Esophagus squamous epithelium (tissue), 5 donors: ENCODE measurements at regions not wholly inside any gene's neighbourhood (a gene's known extent, or its start where the extent isn't known, plus 50 kb on each side); places are given as distances from the start of the nearest gene placed in this dataset.

ENCODE experiments used
- DNase-seq: peaks from one replicate; lab custom pipeline; 2025; lab: John Stamatoyannopoulos, UW
- H3K27ac ChIP-seq, 4 donors: fragments of 200-600 bp; sonication (generic); one replicate each; pipeline ENCODE4 v1.5.1; 2016 to 2019; ENCODE audit warnings: mild to moderate bottlenecking in 1 of 4
- H3K27me3 ChIP-seq, 4 donors: fragments of 200-600 bp; sonication (generic); 1 replicate in 3 of 4; 2 replicates in 1 of 4; pipeline versions ENCODE4 v1.5.1 to v1.6.0; 2017 to 2021; ENCODE audit warnings: antibody characterized with exemption in 1 of 4
- H3K36me3 ChIP-seq, 3 donors: fragments of 200-600 bp; sonication (generic); one replicate each; pipeline ENCODE4 v1.5.1; 2016 to 2019
- H3K4me1 ChIP-seq, 3 donors: fragments of 200-600 bp; sonication (generic); one replicate each; pipeline ENCODE4 v1.5.1; 2017 to 2019
- H3K4me3 ChIP-seq, 4 donors: fragments of 200-600 bp; sonication (generic); 1 replicate in 3 of 4; 2 replicates in 1 of 4; pipeline ENCODE4 v1.5.1; 2016 to 2019; ENCODE audit warnings: mild to moderate bottlenecking in 2 of 4, moderate library complexity in 1 of 4
- H3K9me3 ChIP-seq, 3 donors: fragments of 200-600 bp; sonication (generic); one replicate each; pipeline ENCODE4 v1.5.1; 2016 to 2019
- POLR2A ChIP-seq, 4 donors: fragments of 450-650 bp; IDR thresholded peaks; one replicate each; pipeline ENCODE4 v1.6.1; 2017; ENCODE audit warnings: antibody characterized with exemption in 4 of 4, mild to moderate bottlenecking in 4 of 4, moderate library complexity in 3 of 4
- WGBS, 2 donors: methylation state at CpG; one replicate each; pipeline ENCODE4 v1.1.5; 2018; 5-methylcytosine and 5-hydroxymethylcytosine counted together
- intact Hi-C: fragments of 100-400 bp; cut with DNase I; formaldehyde crosslinking; loops from one replicate; pipeline ENCODE4 v1.15.0; 2022
- TF ChIP-seq, protein P1 (sequence below), 6 experiments: fragments of 450-650 bp in 4 of 6; fragments of 200-600 bp in 2 of 6; sonication (generic) in 2 of 6; IDR thresholded peaks; one replicate each; pipeline ENCODE4 v1.5.1; 2016 to 2019; ENCODE audit warnings: antibody characterized with exemption in 6 of 6, mild to moderate bottlenecking in 4 of 6, moderate library complexity in 4 of 6
- donor health status: DM: yes; HTN: yes; CAD: no.

DNA sequence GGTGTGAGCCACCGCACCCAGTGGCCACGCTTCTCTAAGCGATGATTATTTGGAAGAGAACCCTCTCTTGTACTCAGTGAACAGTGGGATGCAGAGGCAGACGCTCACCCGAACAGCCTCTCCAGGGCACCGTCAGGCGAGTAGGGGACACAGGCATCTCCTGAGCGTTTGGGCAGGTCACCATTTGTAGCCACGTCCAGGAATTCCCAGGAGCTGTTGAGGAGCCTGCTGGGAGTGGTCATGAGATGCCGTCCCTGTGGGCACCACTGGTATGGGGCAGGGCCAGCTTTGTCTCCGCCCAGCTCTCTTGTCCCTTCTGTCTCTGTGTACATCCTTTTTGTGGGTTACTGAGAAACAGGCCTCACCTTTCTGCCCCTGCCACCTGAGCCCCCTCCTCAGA lies 81.3 kb upstream of the ZNF469 start:
- Histone ChIP-seq H3K36me3 (no peaks in the 10 kb centered on the region), H3K9me3 (no peaks in the 10 kb centered on the region), H3K27ac (no peak overlapping the region), H3K27me3 (peaks cover 0 to 36% (median 0%) of the 10 kb centered on the region in 4 donors), H3K4me3 (no peak overlapping the region), H3K4me1 (peaks cover 9 to 32% (median 22%) of the 10 kb centered on the region in 3 donors)
- TF ChIP-seq, protein P1, sequence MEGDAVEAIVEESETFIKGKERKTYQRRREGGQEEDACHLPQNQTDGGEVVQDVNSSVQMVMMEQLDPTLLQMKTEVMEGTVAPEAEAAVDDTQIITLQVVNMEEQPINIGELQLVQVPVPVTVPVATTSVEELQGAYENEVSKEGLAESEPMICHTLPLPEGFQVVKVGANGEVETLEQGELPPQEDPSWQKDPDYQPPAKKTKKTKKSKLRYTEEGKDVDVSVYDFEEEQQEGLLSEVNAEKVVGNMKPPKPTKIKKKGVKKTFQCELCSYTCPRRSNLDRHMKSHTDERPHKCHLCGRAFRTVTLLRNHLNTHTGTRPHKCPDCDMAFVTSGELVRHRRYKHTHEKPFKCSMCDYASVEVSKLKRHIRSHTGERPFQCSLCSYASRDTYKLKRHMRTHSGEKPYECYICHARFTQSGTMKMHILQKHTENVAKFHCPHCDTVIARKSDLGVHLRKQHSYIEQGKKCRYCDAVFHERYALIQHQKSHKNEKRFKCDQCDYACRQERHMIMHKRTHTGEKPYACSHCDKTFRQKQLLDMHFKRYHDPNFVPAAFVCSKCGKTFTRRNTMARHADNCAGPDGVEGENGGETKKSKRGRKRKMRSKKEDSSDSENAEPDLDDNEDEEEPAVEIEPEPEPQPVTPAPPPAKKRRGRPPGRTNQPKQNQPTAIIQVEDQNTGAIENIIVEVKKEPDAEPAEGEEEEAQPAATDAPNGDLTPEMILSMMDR (IDR thresholded peaks at IDR 0.05) = no peak
- TF ChIP-seq POLR2A (IDR thresholded peaks at IDR 0.05) = no peak
- WGBS, 2 donors = 100% methylated on average over 1 of the region's 11 CpGs
- no peak for DNase-seq
- intact Hi-C loops = no loop called here

DNA sequence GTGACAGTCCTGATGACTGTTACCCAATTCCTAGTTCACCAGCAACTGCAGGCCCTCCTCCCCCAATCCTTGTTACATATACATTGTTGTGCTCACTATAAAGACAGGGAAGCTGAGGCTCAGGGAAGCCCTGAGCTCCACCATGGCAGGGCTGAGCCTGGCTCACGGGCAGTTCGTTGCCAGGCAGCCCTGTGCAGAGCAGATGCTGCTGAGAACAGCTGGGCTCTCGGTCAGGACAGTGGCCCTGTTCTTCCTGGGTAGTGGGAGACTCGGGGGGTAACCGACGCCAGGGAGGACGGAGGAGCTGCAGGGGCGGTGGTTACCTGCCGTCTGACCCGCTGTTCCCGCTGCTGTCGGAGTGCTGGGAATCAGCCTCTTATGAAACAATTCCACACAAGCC lies 80.9 kb upstream of the ZNF469 start:
- Histone ChIP-seq H3K36me3 (no peaks in the 10 kb centered on the region), H3K4me3 (no peak overlapping the region), H3K27me3 (peaks cover 0 to 33% (median 0%) of the 10 kb centered on the region in 4 donors), H3K4me1 (peaks cover 9 to 32% (median 22%) of the 10 kb centered on the region in 3 donors), H3K27ac (no peak overlapping the region), H3K9me3 (no peaks in the 10 kb centered on the region)
- 55 to 65% methylated on average over 2 to 8 of the region's 12 CpGs for WGBS, 2 donors
- no peak for TF ChIP-seq POLR2A (IDR thresholded peaks at IDR 0.05)
- TF ChIP-seq, protein P1 (IDR thresholded peaks at IDR 0.05) = no peak
- intact Hi-C loops = no loop called here
- no peak for DNase-seq

DNA sequence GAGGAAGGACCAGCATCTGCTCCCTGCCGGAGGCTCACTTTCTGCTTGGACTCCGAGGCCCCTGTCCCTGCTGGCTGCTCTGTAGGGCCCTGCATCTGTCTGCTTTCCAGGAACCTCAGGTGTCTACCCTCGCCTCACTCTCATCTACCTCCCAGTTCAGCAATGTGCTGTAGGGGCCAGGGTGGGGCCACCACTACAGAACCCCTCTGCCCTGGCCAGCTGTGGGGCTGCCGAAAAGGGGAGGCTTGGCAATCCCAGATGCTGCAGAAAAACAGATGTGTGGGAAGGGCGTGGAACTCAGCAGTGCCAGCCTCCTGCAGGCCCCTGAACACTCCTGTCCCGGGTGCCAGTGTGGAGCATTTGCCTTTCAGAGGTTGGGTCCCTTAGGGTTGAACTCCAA lies 80.1 kb upstream of the ZNF469 start:
- Histone ChIP-seq H3K27ac (no peak overlapping the region), H3K36me3 (no peaks in the 10 kb centered on the region), H3K9me3 (no peaks in the 10 kb centered on the region), H3K4me1 (peaks cover 9 to 31% (median 21%) of the 10 kb centered on the region in 3 donors), H3K27me3 (peaks cover 0 to 28% (median 0%) of the 10 kb centered on the region in 4 donors), H3K4me3 (no peak overlapping the region)
- intact Hi-C loops = no loop called here
- no peak for DNase-seq
- 58% methylated on average over 2 of the region's 6 CpGs; no CpG with 5 or more reads in 1 of the 2 donors for WGBS, 2 donors
- TF ChIP-seq, protein P1 (IDR thresholded peaks at IDR 0.05) = no peak
- no peak for TF ChIP-seq POLR2A (IDR thresholded peaks at IDR 0.05)

DNA sequence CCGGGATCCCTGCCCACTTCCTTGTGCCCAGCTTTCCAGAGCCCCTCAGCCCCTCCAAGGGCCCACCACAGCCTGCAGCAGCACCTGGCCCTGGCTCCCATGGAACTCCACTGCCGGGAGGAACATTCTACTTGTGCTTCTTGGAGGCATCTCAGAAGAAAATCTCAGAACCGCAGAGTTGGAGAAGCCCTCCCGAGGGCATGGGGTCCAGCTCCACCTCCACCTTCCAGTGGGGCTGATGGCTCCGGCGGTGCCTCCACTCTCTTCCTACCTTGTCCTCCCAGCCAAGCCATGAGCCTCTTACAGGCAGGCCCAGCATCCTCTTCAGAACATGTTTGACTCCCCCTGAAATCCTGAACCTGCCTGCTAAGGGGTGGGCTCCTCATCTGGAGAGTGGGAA lies 79.4 kb upstream of the ZNF469 start:
- H3K27me3 ChIP-seq = peaks cover 0 to 23% (median 0%) of the 10 kb centered on the region in 4 donors
- H3K36me3 ChIP-seq = no peaks in the 10 kb centered on the region
- H3K4me1 ChIP-seq = peaks cover 5 to 24% (median 13%) of the 10 kb centered on the region in 3 donors
- WGBS, 2 donors = 70 to 100% methylated on average over 2 of the region's 6 CpGs
- DNase-seq = no peak
- no peaks in the 10 kb centered on the region for H3K9me3 ChIP-seq
- TF ChIP-seq, protein P1 (IDR thresholded peaks at IDR 0.05) = no peak
- TF ChIP-seq POLR2A (IDR thresholded peaks at IDR 0.05) = no peak
- H3K4me3 ChIP-seq = no peak overlapping the region
- intact Hi-C loops = no loop called here
- peak overlapping the region in 2 of 4 donors; percentile 57 to 58 for H3K27ac ChIP-seq

DNA sequence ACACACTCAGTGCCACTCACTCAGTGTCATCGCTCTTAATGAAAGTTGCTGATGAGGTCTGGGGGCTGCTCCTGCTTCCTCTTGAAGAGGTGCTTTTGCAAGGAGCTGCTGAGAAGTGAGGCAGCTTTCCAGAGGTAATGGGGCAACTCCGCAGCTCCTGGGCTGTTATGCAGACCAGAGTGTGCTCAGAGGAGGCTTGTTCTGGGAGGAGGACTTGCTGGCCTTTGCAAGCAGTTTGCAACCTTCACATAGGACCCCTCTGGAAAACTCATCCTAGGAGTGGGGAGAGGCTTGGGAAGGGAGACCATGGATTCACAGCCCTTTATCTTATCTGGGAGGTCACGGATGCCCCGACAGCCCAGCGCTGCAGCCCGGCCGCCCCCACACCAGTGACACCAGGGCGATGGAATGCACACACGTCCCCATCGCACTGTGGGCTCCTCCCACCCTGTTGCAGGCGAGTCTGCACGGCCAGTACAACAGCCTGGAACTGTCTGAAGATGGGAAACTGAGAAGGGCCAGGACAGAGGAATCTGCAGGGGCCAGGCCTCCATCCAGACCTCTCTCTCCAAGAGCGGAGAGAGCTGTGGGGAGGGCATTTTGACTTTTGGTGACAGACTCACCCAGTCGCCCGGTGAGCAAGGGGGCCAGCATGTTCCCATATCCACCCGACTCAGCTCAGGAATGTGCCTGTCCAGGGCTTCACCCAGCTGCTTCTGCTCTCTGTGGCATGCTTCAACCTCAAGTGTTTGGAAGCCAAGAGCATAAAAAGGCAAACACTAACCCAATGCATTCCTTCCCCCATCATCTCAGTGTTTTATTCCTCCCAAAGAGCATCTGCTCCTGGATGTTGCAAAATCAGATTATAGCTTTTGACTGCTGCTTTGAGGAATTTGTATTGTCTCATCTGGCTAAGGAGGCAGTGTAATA lies 78.6 kb upstream of the ZNF469 start:
- intact Hi-C loops = no loop called here
- Histone ChIP-seq H3K9me3 (no peaks in the 10 kb centered on the region), H3K27me3 (peaks cover 0 to 28% (median 0%) of the 10 kb centered on the region in 4 donors), H3K4me3 (no peak overlapping the region), H3K36me3 (no peaks in the 10 kb centered on the region), H3K27ac (peak overlapping the region in 2 of 4 donors; percentile 57 to 58), H3K4me1 (peaks cover 0 to 16% (median 7%) of the 10 kb centered on the region in 3 donors)
- TF ChIP-seq, protein P1 (IDR thresholded peaks at IDR 0.05) = no peak
- TF ChIP-seq POLR2A (IDR thresholded peaks at IDR 0.05) = no peak
- DNase-seq = no peak
- 44 to 67% methylated on average over 1 to 3 of the region's 16 CpGs for WGBS, 2 donors
